Activated CD4-positive, alpha-beta T cell treated with anti-CD3 and anti-CD28 coated beads for 48 hours (primary cell): ENCODE measurements at regions not wholly inside any gene's neighbourhood (a gene's known extent, or its start where the extent isn't known, plus 50 kb on each side); places are given as distances from the start of the nearest gene placed in this dataset.
"Not testable (repeated sequence)": the region's sequence is repeated elsewhere in the genome, so short reads cannot be mapped to it uniquely, and the experiment has no call there.

Experiments used
- DNase-seq: peaks from one replicate; pipeline ENCODE4 v3.0.0-alpha.2; 2020

DNA sequence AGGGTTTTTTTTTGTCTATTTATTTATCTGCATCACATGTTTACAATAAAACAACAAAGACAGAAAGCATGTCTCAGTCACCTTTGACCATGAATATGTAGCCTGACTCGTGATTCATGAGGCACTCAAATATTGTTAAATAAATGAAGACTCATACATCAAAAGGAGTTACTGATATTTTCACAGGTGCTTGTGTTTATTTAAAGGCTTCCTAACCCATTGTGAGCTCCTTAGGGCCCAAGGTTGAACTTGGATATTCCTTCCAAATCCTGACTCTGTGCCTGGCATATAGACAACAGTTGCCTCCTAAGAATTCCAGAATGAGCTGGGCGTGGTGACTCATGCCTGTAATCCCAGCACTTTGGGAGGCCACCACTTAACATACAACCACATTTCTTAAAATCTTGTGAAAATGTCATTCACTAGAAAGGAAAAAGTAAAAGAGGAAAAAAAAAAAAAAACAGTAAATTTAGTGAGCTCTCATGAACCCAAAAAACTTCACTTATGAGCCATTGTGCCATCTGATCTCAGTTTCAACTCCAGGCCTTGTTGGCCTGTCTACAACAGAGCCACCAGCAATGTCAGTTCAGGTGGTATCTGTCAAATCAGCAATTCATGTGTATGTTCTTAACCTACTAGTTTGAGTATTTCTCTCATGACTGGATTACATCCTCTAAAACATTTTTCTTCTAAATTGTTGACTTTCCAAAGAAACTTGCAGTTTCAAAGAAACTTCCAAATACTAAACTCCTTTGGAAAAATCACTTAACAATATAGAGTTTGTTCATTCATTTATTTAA, 162.7 kb upstream of the MARCKS start:
- DNase-seq = no peak

DNA sequence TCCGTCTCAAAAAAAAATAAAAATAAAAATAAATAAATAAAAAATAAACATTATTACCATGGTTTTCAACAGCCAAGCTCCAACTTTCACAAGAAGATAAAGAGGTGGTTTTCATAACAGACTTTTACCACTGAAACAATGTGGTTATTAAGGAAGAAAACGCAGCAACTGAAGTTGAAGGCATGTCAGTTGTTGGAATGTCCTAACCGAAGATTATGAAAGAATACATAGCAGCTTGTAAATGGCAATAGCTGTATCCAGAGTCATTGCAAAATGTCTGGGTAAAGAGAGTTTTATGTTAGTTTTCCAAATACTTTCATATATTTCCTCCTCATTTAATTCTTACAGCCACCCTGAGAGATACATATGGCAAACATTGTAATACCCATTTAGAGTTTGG, 161.6 kb upstream of the MARCKS start:
- no peak for DNase-seq

- DNase-seq = no peak
These were observed 160.2 kb upstream of the MARCKS start for GRCh38 chr6:113696960-113697359.

- no peak for DNase-seq
These were observed 159.3 kb upstream of the MARCKS start for GRCh38 chr6:113697632-113698410.

GRCh38 chr6:113699239-113699638, 157.9 kb upstream of the MARCKS start:
- DNase-seq = no peak

GRCh38 chr6:113701552-113702254, 155.4 kb upstream of the MARCKS start:
- DNase-seq = no peak

DNA sequence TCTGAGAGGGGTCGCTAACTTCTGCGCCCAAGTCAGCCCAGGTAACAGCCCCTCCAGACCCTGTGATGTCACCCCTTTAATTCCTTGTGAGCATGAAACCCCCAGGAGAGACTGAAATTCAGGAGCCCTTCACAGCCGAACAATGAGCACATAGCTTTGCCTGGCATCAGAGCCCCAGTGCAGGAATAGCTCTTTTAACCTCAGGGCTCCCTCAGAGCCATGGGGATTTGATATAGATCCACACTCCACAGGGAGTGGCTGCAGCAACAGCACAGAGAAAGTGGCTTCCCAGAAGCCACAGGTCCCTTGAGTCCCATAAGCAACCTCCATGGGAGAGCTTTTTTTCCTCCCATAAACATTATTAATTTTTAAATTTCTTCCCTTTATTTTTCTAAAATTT, 150.0 kb upstream of the MARCKS start:
- DNase-seq = no peak

- no peak for DNase-seq
These were observed 147.1 kb upstream of the MARCKS start for GRCh38 chr6:113709936-113710509.

- no peak for DNase-seq
These were observed 143.5 kb upstream of the MARCKS start for GRCh38 chr6:113713665-113714064.

- DNase-seq = no peak
These were observed 138.6 kb upstream of the MARCKS start for GRCh38 chr6:113718588-113718987.

- no peak for DNase-seq
These were observed 138.1 kb upstream of the MARCKS start for GRCh38 chr6:113719064-113719463.

DNA sequence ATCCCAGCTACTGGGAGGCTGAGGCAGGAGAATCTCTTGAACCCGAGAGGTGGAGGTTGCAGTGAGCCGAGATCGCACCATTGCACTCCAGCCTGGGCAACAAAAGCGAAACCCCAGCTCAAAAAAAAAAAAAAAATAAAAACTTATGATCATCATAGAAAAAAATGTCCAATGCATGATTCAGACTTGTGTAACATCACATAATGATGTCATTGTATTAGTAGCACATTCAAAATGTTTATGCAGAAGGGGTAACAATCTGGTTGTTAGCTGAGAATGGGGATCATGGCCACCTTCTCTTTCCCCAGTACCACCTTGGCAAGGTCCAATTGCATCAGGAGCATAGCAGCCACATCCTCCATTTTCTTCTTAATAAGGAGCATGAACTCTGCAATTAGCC, 137.6 kb upstream of the MARCKS start:
- no peak for DNase-seq

DNA sequence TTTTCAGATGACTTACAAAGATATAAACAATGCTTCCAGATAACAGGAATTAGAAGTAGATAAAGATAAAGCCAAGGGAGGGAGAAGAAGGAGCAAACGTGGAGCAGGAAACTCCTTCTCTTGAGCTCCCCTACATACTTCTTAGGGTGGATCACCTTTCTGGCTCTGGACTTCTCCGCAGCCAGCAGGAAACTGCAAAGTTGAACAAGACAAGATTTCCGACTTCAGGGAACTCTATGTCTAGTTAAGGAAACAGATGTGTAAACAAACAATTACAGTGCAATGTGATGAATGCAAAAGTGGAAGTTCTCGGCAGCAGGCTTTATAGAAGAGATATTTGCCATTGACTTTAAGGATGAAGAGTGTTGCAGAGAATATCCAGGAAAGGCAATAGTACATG, 134.0 kb upstream of the MARCKS start:
- DNase-seq = no peak

GRCh38 chr6:113724927-113725326, 132.2 kb upstream of the MARCKS start:
- DNase-seq = not testable (repeated sequence)

DNA sequence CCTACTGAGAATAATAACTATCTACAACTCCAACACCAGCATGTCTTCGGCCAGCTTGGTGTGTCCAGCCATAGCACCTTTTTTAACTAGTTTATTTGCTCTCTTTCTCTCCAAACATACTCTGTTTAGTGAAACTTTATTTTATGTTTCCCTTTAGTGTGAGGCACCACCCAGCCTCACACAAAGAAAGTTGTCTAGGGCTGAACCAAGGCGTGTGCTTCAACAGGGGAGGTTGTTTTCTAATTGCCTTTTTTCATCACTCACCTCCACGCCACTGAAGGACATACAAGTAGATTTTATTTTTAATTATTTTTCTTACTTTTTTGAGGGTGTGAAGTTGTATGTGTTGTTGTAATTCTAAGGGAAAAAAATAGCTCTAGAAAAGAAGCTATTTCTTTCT, 125.6 kb upstream of the MARCKS start:
- DNase-seq = no peak

- no peak for DNase-seq
These were observed 124.7 kb upstream of the MARCKS start for GRCh38 chr6:113732384-113732966.

DNA sequence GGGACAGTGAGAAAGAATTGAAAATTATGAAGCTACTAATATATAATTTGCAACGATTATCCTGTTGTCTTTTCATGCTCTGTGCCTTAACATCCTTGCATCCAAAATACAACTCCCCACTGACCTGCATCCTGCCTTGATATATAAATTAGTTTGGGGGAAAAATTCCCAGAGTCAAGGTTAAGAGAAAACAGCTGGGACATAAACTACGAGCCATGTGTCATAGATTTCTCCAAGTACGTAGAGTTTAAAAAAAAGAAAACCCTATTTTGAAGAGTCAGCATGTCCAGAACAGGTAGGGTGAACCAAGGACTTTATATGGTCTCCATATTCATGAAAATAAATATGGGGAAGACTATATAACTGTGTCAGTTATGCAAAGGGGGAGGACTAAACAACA, 123.8 kb upstream of the MARCKS start:
- no peak for DNase-seq

GRCh38 chr6:113734982-113735381, 122.2 kb upstream of the MARCKS start:
- DNase-seq = no peak

- no peak for DNase-seq
These were observed 121.7 kb upstream of the MARCKS start for GRCh38 chr6:113735491-113735890.

DNA sequence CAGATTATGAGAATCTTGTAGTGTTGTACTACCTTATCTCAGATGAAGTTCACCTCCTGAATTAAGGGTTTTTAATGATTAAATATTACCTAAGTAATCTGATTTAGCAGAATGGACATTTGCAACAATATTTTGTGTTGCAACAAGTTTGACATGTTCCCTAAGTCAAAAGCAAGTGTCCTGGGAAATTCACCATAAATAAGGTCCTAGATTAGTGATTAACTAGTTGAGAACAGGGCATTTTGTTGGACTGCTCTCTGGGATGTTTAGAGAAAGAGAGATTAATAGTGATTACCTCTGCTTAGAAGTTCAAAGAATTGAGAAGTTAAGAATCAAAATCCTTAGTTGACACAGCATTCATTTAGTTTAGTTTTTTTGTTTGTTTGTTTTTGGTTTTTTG, 120.2 kb upstream of the MARCKS start:
- no peak for DNase-seq

DNA sequence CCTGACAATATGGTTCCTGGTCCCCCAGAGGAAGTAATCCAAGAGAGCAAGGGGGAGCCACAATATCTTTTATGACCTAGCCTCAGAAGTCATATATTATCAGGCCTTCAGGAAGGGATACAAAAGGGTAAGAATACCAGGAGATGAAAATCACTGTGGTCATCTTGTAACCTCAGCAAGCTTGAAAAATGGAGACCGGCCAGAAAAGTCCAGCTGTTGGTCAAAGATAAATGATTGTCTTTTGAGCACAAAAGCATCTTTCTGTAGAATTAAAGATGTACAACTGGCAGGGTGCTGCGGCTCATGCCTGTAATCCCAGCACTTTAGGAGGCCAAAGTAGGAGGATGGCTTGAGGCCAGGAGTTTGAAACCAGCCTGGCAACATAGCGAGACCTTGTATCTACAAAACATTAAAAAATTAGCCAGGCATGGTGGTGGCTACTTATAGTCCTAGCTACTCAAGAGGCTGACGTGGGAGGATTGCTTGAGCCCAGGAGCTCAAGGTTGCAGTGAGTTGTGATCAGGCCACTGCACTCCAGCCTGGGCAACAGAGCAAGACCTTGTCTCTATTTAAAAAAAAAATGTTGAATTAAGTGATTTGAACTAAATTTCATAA, 118.0 kb upstream of the MARCKS start:
- no peak for DNase-seq

- DNase-seq = no peak
These were observed 115.5 kb upstream of the MARCKS start for GRCh38 chr6:113741651-113742050.

- DNase-seq = no peak
These were observed 114.8 kb upstream of the MARCKS start for GRCh38 chr6:113742342-113742741.
